G401 (cell line): ENCODE measurements at regions not wholly inside any gene's neighbourhood (a gene's known extent, or its start where the extent isn't known, plus 50 kb on each side); places are given as distances from the start of the nearest gene placed in this dataset.

Source experiments
- DNase-seq: peaks from one replicate; pipeline ENCODE4 v3.0.0-alpha.2; 2015; ENCODE audit warnings: low spot score
- in situ Hi-C: cut with HindIII; loops from 2 replicates; pipeline ENCODE4 v1.10.0; 2016; ENCODE audit warnings: low sequenced_read_pairs, mixed read lengths

DNA sequence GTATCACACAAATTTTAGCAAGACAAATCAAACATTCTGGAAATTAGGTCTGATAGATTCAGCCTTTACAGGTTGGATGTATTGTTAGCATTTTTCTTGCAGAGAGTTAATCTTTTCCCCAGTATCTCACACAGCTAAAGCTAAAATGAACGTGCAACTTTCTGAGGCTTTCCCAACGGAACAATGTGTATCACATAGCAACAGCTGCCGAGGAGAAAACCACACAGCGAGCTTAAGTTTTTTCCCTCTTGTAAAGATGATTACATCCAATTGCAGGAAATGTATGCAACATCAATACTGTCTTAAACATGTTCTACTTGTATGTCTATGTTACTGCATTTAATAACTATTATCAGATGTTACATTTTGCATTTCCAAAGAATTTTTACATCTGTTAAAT, 182.2 kb downstream of the CCDC59 start:
- in situ Hi-C loops = no loop called here
- DNase-seq = no peak

DNA sequence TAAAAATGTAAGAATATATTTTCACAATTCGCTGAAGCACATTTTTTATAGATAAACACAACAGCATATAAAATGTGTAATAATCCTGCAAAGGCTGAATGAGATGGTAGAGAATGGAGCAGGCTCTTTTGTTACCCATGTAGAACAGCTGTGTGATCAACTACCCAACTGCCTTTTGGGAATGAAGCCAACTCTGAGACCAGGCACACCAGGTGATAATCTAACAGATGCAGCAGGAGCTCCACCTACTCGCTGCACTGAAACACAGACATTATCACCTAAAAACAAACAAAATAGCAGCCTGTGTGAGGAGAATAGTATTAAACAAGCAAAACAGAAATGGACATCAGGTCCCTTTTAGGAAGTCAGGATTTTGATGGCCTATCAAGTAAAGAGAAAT, 183.3 kb downstream of the CCDC59 start:
- in situ Hi-C loops = no loop called here
- DNase-seq = peak; percentile 25

DNA sequence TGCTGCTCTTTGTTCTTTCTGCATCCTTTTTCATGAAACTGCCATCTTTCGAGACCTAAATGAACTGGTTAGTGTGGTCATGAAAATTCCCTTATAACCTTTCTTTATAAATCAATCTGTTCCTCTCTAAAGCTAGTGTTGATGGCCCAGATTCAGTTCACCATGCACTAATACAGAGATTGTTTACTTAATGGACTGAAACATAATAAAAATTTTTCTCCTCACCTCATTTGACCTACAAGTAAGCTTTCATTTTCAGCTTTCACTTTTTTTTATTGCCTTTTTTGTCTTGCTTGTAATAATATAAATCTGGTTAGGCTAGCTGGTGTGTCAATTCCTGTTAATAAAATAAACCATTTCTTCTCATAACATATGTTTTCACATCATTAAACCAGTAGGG, 183.8 kb downstream of the CCDC59 start:
- in situ Hi-C loops = no loop called here
- no peak for DNase-seq

- in situ Hi-C loops = no loop called here
- DNase-seq = no peak
These were observed 209.1 kb downstream of the CCDC59 start for GRCh38 chr12:82149045-82149444.

GRCh38 chr12:82146740-82147139, 211.4 kb downstream of the CCDC59 start:
- in situ Hi-C loops = no loop called here
- DNase-seq = no peak

DNA sequence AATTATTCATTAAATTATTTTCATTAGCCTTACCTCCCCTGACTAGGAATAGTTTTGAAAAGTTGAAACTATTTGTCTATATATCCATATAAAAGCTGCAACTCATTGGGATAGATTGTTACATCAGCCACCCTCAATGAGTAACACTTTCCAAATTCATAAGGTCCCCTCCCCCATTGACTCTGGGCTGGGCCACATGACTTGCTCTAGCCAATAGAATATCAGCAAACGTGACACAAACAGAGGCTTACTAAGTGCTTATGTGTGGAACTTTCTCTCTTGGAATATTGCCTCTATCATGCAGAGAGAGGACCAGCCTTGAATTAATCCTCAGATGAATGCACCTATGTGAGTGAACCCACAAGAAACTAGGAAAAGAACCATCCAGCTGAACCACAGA, 213.7 kb downstream of the CCDC59 start:
- no peak for DNase-seq
- in situ Hi-C loops = no loop called here

DNA sequence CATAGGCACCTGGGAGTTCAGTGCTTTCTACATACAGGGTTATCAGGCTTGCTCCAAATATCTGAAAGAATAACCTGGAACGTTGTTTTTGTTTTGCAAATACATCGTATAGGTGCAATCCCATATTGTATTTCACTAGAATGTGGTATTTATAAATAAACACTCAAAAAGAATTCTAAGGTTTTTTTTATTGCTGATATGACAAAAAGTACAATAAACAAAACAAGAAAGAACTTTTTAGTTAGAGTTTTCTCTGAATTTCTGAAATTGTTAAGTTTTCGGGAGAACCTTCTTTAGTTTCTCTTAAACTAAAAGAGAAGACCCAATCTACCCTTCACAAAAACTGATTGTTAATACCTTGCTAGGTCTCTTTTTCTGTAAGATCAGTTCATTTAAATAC, 225.8 kb downstream of the CCDC59 start:
- DNase-seq = no peak
- in situ Hi-C loops = no loop called here

DNA sequence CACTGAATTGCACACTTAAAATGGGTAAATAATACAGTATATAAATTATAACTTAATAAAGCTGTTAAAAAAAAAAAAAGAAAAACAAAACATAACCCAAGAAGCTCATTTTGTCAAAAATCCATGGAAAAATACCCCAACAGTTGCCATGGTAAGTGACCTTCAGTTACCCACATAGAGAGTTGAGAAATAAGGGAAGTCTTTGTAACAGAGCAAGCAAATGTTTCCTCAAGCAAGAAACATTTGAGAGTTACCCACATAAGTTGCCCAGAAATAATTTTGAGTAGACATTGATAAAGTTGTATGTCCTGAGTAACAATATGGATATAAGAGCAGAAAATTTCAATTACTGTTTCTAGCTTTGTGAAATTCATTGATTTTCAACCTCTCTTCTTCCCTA, 227.4 kb downstream of the CCDC59 start:
- DNase-seq = no peak
- in situ Hi-C loops = no loop called here

GRCh38 chr12:82124711-82125380, 233.3 kb downstream of the CCDC59 start:
- DNase-seq = no peak
- in situ Hi-C loops = no loop called here

GRCh38 chr12:82121545-82121944, 236.6 kb downstream of the CCDC59 start:
- in situ Hi-C loops = no loop called here
- no peak for DNase-seq

DNA sequence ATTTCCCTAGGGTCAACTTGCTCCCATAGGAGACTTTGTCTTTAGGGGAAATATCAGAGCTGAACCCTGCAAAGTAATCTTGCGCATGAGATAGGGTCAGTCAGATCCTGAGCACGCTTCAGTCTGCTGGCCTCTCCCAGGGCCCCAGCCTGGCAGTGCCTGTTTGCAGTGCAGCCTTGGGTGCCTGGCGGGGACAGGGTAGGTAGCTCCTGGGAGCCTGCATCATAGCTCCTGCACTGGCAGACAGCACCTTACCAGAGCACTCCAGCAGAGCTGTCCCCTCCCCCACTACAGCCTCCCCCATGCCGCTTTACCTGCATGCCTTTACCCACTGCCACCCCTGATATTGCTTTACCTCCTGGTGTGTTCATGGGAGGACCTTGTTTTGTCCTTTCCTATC, 237.3 kb downstream of the CCDC59 start:
- in situ Hi-C loops = no loop called here
- no peak for DNase-seq

DNA sequence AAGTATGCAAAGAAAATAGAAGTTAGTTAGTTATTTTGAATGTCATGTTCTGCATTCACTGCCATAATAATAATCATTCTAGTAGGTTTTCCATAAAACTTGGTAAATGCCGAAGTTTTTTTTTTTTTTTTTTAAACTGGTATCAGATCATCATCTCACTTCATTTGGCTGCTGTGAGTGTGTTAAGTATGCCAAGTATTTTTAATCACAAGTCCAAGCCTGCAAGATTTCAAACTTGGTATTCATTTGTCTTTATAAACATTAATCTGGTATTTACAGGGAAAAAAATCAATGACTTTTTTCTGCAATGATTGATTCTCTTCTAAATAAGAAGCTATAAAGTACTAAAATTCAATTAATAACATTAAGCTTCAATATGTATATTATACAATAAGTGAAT, 248.9 kb downstream of the CCDC59 start:
- in situ Hi-C loops = no loop called here
- DNase-seq = no peak

DNA sequence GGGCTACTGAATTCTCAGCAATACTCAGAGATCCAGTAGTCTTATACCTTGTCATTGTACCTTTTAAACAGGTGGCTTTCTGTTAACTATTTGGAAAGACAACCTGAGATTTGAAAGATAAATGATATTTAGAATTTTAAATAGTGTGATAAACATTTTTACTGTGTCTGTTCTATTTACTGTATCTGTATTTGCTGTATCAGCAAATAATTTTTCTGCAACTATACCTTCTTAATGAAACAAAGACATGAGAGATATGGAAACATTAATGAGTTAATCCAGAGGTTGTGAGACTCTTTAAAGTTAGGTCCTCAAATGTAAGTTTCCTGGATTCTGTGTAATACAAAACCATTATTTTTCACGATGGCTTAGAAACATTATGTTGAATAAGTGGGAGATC, 249.6 kb downstream of the CCDC59 start:
- DNase-seq = no peak
- in situ Hi-C loops = no loop called here

DNA sequence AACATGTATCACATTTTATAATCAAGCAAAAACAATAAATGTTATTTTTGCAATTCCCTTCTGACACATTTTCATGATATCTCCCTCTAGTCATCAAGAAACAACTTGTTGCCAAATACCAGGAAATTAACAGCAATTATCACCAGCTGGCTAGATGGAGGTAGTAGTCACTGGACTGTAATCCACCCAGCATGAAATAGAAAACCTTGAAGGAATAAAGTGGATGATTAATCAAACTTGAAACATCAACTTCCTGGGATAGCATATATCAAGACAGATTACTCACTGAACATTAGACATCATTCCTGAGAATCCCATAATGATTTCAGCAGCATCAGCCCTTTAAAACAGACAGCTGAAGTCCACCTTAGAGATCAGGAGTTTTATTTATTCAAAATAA, 259.0 kb downstream of the CCDC59 start:
- in situ Hi-C loops = no loop called here
- DNase-seq = no peak

GRCh38 chr12:82097877-82098276, 260.3 kb downstream of the CCDC59 start:
- no peak for DNase-seq
- in situ Hi-C loops = no loop called here

DNA sequence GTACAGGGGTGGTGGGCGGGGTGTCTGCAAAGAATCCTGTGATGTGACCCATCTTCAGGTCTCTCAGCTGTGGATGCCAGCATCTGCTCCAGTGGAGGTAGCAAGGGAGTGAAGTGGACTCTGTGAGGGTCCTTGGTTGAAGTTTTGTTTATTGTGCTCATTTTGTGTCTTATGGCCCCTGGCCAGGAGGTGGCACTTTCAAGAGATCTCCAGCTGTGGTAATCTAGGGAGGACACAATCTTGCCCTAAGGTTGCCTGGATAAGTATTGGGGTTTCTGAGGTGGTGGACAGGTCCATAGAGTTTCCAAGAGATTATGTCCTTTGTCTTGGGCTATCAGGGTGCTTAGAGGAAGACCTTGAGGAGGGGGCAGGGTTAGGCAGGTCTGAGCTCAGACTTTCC, 260.7 kb downstream of the CCDC59 start:
- no peak for DNase-seq
- in situ Hi-C loops = no loop called here

DNA sequence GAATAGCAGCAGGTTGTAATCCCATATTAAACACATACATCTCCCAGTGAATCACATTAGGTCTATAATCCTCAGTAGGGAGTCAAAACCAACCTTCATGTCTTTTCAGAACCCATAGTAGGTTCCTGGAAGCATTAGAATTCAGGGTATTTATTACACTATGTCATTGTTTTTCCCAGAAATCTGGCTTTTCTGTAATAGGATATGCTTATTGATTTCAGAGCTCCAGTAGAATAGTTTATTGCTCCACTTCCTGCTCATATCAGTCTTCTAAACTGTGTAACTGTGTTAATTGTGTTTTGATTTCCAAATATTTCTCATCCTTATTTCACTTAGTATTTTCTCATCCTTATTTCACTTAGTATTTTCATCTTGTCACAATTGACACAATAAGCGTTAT, 268.0 kb downstream of the CCDC59 start:
- in situ Hi-C loops = no loop called here
- DNase-seq = no peak

DNA sequence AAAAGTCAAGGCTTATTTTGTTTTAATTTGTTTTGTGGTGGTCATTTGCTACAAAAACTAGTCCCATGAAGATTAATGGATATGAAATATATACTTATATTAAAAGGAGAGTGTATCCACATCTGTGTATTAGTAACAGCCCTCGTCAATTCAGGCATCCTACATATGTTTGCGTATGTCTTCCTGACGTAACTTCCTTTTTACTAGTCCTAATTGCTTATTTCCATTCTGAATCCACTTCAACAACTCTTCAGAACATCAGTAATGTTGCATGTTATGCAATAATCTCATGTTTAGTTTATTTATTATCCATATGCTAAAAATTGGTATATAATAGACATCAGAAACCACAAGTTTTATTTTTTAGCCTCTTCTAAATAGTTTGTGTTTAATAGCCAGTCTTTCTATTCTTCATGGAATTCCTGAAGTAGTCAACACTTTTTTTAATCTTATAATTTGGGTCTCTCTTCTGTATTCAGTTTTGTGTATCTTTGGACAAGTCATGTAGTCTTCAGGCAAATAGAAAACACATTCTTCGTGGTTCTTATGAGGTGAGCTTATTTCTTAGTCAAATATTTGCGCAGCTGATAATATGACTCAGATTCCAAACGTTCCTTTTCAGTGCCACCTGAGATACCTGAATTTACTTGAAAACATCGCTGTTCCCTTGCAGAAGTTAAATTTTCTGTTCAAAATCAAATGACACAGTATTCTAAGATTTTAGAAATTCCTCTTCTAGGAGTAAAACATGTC, 268.6 kb downstream of the CCDC59 start:
- no peak for DNase-seq
- in situ Hi-C loops = no loop called here

GRCh38 chr12:82082501-82082900, 275.7 kb downstream of the CCDC59 start:
- DNase-seq = no peak
- in situ Hi-C loops = no loop called here

- in situ Hi-C loops = no loop called here
- no peak for DNase-seq
These were observed 288.2 kb downstream of the CCDC59 start for GRCh38 chr12:82069931-82070514.

- in situ Hi-C loops = no loop called here
These were observed 299.0 kb upstream of the PPFIA2 start for GRCh38 chr12:82058197-82058596.

More at GRCh38 chr12:82058197-82058596, 299.0 kb upstream of the PPFIA2 start:
- no peak for DNase-seq
